Activated gamma-delta T cell treated with Interleukin-2 at 50 U/mL for 16 hours (primary cell): ENCODE measurements at regions not wholly inside any gene's neighbourhood (a gene's known extent, or its start where the extent isn't known, plus 50 kb on each side); places are given as distances from the start of the nearest gene placed in this dataset.

ENCODE experiments used
- DNase-seq: peaks from one replicate; pipeline ENCODE4 v3.0.0-alpha.2; 2020

DNA sequence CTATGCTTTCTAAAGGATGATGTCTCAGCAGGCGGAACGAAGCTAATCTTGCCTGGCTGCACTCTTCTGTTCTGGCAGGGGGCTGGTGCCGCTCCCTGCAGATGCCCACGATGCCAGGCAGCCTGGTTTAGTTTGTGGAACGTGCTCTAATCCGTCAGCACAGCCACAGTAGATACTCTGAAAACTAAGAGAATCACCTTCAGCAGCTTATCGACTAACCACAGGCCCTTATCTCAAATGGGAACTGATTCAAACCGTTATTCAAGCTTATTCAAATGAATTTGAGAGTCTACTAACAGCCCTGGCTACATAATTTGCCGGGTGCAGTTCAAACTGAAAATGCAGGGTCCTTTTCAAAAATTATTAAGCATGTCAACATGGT is 246.6 kb upstream of the ANKRD55 start:
- no peak for DNase-seq

DNA sequence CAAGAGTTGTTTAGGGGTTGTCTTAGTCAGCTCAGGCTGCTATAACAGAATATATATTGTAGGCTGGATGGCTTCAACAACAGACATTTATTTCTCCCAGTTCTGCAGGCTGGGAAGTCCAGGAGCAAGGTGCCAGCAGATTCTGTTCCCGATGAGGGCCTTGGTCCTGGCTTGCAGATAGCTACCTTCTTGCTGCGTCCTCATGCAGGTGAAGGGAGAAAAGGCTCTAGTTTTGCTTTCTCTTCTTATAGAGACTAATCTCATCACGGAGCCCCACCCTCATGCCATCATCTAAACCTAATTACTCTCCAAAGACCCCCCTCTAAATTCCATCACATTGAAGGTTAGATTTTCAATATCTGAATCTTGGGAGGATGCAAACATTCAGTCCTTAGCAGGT is 246.0 kb upstream of the ANKRD55 start:
- DNase-seq, result no peak

DNA sequence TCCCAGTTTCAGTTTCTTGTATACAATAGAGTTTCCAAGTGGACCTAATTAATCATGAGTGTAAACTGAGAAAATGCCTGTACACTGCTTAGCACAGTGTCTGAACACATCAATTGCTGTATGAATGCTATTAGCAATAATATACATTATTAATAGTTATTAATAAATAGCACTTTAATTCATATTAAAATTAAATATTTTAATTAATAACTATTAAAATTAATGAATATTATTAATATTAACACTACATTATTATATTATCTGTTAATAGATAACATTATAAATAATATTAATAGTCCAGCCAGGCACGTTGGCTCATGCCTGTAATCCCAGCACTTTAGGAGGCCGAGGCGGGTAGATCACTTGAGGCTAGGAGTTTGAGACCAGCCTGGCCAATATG is 244.9 kb upstream of the ANKRD55 start:
- no peak for DNase-seq

DNA sequence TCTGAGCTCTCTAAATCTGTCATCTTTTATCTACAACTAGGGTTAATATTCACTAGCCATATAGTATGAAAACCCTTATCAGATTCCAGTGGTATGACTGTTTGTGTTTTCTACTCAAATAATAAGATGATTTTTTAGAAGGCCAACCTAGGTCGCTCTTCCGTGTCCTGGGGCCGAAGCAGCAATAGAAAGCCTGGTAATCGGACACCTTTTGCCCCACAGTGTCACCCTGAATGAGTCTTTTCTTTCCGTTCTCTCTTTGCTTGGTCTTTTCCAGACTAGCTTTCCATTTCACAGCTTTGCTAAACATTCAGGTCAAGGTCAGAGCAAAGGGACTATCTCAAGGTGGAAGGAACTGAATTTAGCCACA is 243.3 kb upstream of the ANKRD55 start:
- DNase-seq, result no peak

DNA sequence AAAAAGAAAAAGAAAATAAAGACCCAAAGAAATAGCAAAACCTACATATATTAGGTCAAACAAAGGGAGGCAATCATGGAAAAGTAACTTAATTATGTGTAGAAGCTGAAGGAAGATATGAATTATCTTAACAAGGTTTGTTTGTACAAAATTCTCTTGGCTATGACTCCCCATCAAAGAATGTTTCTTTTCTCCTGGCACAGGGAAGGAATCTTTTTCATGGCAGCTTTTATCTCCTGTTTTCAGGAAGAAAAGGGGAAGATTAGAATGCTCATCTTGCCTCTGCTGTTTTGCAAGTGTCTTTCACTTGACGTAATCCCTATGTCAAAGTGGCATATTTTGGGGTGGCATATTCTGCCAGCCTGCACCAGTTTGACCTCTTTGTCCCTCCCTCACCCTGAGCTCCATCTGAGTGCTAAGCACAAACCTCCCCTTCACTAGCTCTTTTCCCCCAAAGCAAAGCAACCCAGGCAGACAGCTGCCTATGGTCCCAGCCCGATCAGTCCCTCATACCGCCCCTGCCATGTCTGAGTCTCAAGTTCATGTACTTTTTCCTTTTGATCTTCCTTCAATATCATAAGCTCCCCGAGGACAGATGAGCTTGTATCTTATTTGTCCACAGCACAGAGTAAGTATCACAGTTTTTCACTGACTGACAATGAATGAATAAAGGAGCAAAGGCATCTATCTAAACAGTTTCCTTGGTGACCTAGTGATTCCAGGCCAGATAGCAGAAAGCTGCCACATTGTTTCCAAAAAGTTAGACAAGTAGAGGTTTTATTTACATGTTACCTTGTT is 242.8 kb upstream of the ANKRD55 start:
- DNase-seq, result no peak

DNA sequence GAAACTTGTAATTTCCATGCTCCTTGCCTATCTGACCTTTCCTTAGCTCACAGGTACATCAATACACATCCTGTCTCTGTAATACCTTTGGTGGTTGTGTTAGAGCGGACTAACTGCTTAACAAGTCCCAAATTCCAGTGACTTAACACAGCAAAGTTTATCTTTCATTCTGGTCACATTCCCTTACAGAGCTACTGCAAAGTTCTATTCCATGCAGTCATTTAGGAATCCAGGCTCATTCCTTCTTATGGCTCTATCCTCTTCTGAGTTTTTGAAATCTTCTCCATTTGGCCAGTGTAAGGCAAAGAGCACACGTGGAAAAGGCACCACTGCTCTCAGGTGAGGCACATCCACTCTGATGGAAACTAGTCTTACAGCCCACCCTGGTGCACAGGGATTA is 238.6 kb upstream of the ANKRD55 start:
- no peak for DNase-seq

DNA sequence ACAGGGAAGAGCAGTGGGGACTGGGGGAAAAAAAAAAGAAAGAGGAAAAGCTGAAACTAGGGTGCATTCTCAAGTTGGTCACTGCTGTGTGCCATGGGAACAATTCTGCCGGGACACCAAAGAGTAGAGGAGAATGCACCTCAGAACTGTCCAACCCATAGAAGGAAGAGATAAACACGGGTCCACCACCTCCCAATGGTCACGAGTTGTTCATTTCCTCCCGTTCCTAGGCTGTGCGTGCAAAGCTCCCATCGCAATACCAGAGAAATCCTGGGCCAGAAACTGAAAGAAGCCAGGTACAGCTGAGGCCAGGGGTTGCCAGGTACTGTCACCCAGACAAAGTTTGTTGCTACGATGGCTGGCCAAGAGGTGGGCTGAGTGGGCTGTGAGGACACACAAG is 236.9 kb upstream of the ANKRD55 start:
- no peak for DNase-seq

DNA sequence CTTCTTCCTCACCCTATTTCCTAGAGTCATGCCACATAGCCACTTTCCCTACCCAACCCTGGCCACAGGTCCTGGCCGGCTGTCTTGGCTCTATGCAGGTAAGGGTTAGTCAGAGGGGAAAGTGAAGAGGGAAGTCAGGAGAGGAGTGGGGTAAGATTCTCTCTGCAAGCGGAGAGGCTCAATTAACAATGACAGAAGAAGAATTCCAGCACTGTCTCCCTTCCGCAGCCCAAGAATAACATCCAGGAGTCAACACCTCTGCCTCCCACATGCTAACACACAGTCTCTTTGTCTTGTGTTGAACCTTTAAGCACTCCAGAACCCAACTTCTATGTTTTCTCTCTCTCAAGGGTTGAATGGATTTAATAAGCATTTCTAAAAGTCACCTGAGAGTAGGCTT is 235.1 kb upstream of the ANKRD55 start:
- DNase-seq, result no peak

DNA sequence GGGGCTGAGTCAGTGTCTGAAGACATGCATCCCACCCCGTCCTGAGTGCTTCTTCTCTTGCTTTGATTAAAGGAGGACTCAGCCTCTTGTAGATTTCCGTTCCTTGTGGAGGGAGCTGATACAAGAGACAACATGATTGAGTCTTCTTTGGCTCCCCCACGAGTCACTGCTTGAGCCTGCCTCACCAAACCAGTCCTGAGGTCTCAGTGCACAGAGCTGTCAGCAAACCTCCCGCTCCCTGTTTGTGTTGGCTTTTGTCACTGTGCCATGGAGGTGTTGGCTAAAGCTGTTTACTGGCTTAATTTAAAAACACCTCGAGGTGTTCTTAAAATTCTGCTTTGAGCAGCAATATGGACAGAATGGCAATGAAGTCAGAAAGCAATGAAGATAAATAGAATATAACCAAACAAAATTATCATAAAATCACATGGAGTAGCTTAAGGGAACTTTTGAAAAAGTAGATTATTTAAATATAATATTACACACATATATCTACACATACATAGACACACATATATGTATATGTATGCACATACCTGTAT is 234.1 kb upstream of the ANKRD55 start:
- no peak for DNase-seq

DNA sequence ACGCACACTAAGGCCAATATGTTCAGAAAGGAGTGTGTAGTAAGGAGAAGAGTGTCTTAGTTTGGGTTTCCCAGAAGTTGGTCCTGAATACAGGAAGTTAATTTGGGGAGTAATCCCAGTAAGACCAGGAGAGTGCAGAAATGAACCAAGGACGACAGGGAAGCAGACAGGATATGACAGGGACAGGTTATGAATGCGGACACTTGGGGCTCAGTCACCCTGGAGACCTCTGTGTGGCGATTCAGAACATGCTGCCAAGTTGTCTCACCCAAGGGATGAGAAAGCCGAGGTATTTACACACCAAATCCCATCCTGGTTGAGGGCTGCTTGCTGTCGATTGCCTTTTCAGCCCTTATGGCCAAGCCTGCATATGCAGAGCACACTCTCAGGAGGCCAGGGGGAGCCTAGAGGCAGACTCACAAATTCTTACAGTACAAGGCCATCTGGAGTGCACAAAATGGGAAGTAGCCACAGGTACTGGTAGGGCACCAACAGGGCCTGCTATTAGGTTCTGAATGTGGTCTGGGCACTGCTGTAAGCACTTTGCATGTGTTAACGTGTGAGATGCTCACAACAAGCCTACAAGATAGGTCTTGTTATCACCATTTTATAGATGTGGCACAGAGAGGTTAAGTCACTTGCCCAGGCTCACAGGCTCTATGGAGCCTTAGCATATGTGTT is 233.1 kb upstream of the ANKRD55 start:
- no peak for DNase-seq

DNA sequence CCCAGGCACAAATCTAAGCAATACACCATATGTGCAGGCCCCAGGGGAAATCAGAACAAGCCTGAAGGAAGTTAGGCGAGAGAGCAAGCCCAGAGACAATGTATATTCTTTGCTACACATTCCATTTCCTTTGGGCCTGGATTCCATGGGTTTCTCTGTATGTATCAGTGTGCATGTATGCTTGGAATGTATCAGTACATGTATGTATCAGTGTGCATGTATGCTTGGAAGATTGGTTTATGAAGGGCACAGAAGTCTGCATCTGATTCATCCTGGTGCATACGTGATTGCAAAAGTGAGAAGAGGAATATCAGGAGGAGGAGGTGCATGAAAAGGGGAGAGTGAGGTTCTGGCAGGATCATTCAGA is 232.6 kb upstream of the ANKRD55 start:
- DNase-seq, result no peak

DNA sequence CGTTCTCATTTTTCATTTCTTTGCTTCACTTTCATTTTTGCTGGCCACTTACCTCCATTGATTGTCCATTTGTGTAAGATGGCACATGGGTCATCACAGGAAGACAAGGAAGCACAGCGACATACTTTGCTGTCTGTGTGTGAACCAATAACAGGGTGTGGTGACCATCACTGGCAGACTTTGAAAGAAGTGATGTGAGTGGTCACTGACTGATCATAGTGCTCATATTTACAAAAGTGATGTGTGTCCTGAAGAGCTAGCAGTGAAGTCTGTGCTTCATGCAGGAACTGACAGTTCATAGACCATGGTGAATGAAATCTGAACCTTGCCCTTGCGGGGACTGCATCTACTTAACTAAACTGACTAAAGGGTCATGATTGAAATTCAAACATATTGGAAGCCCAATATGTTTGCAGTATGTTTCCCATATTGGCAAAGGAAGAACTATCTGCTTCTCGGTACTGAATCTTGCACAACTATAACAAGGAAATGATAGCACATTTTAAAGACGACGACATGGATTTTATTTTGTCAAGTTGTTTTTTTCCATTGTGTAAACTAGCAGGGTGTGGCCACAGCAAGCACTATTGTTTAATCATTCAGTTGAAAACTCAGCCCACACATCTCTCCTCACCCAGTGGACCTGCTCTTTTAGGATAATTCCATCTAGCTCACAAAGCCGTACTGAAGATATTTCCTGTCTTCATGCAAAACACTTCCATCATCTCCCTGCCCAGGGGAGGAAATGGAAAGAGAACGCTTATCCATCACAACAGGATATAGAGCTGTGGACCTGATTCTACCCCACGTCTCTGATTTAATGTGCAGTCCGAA is 232.0 kb upstream of the ANKRD55 start:
- no peak for DNase-seq

DNA sequence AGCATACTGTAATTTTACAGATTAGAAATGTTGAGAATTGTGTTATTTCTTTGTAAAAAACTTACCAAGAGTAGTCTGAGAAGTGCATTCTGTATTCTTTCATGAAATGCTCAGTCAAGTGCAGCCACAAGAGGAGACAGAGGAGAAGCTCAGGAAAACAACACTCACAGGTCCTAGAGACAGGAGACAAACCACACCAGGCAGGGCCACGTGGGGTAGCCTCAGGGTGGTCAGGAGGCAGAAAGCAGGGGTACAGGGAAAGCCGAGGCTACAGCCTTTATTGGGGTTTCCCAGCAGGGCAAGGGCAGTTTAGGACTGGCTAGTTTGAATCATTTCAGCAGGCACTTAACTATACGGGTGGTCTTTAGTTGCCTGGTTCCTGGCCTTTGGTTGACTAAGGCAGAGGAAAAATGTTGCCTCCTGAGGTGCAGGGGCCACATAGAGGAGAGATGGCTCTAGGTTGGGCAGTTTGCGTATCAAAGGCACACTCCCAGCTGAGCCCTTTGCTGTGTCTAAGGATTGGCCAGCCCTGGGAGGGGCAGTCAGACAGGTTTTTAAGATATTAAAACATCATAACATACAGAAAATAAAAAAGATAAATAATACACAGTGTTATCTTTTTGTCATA is 230.9 kb upstream of the ANKRD55 start:
- no peak for DNase-seq

DNA sequence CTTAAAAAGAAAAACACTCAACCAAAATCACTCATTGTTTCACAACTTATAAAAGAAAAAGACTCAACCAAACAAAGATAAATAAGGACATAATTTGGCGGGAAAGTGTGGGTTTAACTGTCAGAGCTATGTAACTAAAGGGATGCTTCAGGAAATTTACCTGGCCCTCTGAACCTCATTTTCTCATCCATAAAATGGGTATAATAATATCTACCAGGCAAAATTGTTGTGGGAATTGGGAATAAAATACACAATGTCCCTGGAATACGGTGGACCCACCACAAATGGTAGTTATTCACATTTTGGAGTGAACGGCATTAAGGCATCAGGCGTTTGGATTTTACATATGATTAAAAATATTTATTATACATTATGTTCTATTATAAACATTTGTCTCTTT is 228.5 kb upstream of the ANKRD55 start:
- DNase-seq, result no peak

DNA sequence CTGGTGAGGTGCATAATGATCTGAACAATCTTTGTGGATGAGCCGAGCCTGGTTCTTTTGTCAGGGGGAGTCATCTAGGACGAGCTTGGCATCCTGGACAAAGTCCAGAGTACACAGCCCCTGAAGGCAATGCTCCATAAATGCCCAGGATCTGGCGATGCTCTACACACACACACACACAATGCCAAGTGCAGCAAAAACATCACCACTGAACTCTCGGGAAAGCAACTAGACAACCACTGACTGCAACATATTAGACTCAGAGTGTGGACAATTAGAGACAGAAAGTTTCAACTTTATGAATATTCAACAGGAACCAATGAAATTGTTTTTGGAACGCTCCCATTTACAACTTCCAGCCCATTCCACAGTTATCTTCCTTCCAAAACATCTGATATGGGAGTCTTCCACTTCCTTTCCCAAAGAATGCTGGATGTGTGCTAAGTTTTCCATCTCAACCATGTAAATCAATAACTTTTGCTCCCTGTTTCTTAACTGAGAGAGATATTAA is 227.6 kb upstream of the ANKRD55 start:
- DNase-seq, result no peak

DNA sequence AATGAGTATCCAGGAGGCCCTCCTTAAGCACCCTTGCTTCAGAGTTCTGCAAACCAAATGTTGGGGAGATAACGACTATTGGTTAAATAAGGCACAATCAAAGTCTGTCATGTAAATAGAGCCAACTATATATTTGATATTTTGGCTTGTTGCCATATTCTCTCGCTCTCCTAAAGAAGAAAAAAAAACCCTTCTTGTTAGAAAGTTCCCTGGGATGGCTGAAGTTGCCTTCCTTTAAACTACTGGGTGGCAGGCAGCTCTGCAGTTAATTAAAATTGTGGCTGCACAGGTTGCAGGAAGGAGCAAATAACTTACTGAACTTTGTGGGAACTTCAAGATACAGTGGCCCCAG is 227.0 kb upstream of the ANKRD55 start:
- DNase-seq, result no peak

DNA sequence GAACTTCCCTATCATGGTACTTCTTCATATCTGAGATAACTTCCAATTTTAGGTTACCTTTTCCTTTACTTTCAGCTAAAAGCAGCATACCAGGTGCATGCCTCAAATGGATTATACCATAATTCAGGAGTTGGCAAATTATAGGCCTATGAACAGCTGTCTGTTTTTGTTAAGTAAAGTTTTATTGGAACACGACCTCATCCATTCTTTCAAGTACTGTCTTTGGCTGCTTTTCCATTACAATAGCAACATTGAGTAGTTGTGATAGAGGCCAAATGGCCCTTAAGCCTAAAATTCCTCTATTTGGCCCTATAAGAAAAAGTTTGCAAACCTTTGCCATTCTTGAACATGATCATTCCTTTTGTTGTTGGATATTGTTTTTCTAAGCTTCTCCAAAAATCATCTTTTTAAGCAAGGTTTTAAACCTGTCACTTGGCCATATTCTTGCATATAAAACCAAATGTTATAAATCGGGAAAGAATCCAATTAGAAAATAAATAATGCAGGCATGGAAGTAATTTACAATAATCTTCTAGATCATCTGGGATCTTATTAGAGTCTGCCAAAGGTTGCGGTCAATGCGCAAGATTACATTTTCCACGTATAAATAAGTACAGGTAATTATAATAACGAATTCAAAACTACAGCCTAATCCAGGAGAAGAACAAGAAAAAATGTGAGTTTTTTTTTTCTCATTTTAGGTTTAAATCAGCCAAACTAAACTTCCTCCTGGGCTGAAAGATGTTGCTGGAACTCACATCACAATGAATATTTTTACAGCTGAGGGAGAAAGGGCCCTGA is 226.5 kb upstream of the ANKRD55 start:
- no peak for DNase-seq

DNA sequence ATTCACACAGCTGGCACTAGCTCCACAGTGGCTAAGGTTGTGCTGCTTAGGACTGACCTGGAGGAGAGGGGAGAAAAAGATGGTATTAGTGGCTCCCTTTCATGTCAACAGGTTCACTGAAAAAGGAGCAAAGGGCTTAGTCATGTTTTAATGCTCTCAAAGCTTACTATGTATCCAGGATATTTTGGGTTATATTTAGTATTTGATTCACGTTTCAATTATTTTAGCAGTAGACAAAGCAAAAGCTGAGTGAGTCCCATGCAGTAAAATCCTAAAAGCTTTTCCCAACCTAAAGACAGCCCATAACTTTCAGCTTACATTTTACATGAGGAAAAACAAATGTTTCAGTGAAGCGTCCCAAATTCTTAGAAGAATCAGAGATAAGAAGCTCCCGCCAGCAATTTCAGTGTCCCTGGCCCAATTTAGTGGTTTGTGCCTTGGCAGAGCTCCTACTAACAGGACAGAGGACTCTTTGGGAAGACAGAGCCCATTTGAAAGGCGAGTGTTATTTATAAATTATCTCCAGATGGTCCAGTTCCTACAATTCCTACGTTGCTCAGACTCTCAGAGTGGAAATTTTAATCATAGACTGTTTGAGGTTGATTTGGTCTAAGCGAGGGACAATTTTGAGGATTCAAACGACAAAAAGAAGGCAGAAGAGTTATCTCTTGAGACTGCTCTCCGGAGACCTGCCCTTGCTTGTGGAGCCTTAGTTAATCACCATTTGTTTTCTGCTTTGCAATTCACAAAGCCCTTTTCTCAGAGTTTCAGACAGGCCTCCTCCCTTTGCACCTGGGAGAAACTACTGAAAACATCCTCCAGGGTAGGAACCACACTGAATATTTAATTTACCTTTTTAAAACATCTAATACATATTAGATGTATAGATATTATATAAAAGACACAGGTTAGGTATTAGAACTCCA is 225.0 kb upstream of the ANKRD55 start:
- DNase-seq, result no peak

DNA sequence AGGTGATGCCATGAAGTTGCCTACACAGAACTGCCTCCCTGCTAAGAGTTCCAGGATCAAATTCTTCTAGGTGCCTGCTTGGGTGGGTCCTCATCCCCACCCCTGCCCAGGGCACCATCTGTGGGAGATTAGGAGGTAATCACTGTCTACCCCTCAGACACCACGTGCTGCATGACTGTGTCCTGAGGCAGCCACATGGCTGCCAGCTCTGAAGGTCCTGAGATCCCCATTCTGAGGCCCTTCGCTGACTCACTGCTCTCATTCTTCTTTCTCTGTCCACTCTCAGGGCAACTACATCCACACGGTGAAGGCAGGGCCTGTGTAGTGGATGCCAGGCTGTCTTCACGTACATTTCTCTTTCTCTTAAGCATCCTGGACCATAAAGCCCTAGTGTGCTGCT is 222.9 kb upstream of the ANKRD55 start:
- no peak for DNase-seq

DNA sequence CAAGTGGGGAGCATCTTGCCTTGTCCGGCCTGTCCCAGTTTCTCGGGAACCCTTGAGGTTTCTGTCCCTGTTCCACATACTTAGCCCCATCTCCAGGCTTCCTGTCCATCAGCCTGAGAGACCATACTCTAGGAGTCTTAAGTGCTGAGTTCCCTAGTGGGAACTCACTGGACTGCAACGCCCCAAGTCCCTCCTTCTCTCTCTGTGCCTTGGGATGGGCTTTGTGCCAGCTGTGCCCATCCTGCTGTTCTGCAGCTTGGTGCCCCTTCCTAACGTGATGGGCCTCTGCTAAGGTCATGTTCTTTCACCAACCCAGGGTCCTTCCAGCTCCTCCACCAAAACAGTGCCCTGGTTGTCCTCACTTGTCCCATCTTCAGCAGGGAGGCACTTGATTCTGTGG is 222.3 kb upstream of the ANKRD55 start:
- DNase-seq, result no peak

DNA sequence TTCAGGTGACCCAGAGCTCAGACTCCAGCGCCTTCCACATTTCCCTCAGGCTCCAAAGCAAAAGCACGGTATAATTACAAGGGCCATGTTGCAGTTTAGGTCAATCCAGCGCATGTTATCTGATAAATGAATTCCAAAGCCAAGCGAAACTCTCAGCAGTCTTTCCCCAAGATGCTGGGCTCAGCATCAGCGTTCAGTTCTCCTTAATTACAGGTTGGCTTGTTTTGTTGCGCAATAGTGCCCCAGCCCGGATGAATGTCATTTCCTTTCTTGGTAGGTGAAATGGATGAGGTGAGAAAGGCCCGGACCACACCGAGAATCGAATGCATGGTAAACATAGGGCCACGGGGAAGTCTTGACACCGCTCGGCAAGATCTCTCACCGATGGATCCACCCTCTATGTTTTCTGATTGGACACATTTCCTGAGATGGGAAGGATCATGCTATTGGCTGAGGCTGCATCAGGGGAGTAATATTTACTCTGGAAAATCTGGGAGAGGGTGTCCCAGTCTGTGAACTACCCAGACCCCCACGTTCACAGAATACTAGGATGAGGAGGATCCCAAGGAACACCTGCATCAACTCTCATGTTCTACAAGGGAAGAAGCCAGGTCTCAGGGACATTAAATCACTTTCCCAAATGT is 221.2 kb upstream of the ANKRD55 start:
- DNase-seq, result no peak
